NCI-H226 (cell line): ENCODE measurements at regions not wholly inside any gene's neighbourhood (a gene's known extent, or its start where the extent isn't known, plus 50 kb on each side); places are given as distances from the start of the nearest gene placed in this dataset.

Experiments
- DNase-seq: peaks from one replicate; pipeline ENCODE4 v3.0.0-alpha.2; 2015

DNA sequence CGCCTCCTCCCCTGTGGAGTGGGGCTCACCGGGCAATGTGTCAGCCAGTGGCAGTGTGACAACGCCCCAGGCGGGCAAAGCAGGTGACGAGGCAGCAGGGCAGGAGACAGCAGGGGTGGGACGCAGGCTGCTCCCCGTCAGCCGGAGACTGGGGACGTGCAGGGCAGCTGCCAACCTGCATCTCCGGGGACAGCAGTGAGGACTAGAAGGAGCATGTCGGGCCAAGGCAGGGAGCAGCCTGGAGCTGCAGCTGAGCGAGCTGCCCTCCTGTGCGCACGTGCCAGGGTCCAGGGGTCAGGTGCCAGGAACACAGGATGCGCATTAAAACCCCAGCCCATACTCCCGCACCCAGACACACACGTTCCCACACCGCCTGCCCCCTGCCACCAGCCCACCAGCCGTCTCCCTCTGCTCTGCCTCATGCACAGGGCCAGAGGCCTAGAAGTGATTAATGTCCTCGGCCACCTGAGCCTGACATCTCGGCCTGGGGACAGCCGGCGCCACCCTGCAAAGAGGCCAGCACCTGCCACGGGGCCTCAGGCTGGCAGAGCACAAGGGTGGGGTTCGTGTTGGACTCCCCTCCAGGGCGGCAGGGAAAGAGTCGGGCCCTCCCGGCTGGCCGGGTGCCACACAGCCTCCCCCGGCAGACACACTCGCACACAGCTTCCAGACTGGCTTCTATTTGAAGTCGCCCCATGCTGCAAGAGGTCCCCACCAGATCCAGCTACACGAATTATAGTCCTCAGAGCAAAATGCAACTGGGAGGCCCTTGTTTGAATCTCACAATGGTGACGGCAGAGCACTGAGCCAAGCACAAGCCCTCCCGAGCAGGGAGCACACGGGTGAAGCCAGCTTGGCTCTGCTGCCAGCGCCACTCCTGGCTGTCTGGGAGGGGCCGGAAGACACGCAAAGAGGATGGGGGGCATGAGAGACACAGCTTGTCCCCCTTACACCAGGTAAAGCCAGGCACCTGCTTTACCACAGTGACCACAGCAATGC, 90.4 kb downstream of the RBFOX3 start:
- DNase-seq, result no peak

DNA sequence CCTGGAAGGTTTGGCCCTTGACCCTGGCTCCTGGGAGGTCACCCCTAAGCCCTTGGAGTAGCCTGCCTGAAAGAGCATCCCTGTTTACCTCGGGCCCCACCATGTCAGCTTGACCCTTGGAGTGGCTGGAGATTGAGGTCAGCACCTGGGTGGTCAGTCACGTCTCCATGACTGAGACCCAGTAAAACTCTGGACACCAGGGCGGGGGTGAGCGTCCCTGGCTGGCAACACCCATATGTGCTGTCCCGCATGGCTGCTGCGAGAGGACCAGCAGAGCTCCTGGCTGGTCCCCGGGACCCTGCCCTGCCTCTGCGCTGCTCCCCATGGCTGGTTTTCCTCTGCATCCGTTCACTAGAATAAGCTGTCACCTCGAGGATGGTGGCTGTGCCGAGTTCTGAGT, 91.2 kb downstream of the RBFOX3 start:
- DNase-seq, result no peak

DNA sequence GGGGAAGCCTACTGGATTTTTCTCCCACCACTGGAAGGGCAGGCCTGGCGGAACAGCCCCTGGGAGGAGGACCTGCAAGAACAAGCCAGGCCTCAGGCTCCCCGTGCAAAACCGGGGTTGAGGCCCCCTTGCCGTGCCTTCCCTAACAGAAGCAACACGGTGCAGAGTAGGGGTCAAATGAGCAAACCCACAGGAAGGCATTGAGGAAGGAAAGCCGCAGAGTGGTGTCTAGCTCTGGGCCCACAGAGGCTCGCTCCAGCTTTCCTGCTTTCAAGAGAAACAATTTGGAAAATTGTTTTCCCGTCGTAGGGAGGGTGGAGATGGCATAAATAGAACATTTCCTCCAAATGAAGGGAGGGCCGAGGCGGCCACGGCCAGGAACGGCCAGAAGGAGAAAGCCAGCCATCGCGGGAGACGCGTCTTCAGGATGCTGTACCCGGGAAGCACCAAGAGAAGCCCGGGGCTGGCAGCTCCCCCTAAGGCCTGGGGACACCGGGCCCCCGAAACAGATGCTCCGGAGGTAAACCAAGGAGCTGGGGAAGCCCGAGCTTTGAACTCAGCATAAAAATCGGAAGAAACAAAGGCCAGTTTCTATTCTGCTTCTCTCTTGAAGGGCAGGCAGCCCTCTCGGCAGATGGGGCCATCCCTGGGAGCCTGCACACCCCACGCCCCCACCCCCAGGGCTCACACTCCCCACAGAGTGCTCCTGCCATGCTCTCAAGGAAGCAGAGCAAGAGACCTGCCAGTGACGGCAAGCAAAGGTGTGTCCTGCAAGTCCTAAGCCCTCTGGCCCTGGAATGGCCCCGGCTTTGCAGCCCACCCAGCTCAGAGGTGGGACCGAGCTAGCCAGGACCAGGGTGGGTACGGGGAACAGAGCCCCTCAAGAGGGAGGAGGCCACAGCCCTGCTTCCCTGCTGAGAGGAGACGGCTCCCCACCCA, 92.0 kb downstream of the RBFOX3 start:
- DNase-seq, result no peak

DNA sequence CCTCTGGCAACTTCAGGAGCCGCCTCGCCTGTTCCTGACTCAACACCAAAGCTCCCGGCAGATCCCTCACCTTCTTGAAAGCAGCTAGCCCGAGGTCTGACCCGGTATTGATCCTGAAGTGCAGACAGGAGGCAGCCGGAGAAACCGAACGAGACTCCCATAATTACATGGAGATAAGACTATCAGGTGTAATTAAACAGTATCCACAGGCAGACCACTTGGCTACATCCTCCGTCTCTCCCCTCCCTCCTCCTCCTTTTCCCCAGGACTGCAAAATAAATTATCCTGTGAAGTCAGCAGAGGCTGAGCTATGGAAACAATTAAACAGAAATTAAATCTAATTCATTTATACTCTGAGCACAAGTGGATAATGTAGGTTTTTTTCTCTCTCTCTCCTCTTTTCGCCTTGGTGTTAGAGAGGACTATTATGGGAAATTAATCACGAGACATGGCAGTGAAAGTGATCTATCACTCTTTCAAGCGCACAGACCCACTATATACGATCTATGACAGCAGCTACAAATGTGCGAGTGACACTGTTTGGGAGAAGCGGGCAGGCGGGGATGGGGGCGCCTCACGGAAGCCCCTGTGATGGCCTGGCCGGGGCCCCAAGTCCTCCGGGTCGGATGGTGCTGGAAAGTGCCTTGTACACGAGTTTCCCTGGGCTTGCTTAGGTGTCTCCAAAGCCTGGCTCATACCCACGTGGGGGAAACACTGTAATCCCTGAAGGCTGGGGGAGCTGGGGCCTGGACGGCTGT, 92.8 kb downstream of the RBFOX3 start:
- no peak for DNase-seq

DNA sequence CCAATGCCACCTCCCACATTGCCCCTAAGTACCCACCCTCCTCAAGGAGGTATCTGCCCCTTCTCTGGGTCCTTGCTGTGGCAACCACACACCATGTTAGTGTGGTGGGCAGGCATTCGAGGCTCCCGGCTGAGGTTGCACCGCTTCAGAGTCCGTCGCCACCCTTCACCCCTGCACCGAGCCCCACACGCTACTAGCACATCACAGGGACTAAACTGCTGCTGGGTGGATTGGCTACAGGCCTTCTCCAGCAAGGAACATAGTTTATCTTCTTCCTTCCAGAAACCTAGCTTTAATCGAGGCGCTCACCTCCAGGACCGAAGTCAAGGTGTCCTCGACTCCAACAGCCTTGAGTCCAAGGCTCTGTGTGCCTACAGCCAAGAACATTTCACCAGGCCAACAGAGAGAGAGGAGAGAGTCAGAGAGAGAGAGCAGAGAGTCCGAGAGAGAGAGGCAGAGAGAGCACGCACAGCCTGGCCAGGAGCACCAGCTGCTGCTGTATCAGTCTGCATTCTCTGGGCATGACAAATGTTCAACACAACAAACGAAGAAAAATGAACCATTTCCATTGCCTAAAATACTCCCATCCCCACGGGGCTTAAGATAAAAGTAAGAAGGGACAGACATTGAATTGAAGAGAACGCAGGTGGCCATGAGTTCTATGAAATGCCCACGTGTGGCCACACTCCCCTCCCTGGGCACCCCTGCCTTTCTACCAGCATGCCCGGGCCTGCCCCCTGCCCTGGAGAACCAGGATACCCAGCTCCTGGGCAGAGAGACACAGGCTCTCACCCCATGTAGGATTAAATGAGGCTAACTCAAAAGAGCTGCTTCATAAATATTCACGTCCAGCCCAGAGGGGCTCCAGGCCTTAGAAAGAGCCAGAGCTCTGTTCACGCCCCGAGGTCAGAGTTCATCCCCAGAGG, 94.9 kb downstream of the RBFOX3 start:
- no peak for DNase-seq

DNA sequence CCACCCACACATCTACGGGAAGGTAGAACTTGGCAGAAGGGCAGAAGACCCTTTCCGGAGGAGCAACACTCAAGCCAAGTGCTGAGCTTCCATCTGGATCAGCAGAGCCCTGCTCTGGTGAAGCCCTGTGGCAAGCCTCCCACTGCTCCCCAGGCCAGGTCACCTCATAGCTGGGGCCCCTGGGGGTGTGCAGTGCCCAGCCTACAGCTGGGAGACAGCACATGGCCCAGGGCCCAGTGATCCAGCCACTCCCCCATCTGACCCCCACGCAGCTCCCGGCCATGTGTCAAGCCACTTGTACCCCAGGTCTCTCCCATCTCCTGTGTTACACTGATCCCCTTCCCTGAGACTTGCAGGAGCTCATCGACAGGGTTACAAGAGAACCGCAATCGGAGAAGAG, 95.7 kb downstream of the RBFOX3 start:
- DNase-seq, result no peak

DNA sequence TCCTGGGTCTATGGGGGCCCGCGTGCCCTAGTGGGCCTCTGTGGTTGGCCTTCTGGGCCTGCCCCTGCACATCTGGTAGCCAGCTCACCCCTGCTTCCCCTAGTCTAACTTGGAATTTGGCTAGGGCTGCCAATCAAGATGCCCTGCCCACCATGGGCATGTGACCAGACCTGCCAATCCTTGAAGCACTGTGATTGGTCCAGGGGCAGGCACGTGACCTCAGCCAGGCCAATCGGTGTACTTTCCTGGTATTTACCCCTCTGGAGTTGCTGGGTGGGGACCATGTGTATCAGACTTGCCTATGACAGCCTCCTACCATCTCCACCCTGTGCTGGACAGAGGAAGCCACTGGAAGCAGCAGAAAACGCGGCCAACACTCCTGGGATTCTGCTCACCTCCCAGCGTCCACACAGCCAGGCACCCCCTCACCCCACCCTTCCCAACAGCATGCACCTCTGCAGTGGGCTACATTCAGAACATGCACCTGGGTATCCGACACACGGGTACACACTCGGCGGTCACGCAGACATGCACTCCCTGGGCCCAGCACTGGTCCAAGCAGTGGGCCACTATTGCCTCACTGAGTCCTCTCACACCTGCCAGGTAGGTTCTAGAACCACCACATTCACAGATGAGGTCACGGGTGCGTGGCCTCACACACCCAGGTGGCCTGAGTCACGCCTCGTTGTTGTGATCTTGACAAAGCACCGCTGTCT, 96.9 kb downstream of the RBFOX3 start:
- no peak for DNase-seq

DNA sequence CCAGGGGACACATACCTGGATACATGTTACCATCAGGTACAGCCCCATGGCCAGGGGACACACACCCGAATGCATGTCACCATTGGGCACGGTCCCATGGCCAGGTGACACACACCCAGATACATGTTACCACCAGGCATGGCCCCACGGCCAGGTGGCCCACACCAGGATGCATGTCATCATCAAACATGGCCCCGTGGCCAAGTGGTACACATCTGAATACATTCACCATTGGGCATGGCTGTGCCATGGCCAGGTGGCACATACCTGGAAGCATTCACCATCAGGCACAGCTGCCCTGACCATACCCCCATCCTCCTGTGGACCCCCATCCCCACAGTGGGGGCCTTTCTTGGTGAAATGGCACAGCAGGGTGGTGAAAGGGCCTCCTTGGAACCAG, 97.6 kb downstream of the RBFOX3 start:
- no peak for DNase-seq

DNA sequence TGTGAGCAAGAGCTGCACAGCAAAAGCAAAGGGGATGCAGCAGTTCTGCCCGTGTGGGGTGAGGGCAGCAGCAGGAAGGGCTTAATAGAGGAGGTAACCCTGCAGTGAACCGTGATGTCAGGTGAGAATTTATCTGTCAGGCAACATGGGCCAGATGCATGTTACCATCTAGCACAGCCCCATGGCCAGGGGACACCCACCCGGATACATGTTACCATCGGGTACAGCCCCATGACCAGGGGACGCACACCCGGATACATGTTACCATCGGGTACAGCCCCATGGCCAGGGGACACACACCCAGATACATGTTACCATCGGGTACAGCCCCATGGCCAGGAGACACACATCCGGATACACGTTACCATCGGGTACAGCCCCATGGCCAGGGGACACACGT, 99.4 kb downstream of the RBFOX3 start:
- no peak for DNase-seq

DNA sequence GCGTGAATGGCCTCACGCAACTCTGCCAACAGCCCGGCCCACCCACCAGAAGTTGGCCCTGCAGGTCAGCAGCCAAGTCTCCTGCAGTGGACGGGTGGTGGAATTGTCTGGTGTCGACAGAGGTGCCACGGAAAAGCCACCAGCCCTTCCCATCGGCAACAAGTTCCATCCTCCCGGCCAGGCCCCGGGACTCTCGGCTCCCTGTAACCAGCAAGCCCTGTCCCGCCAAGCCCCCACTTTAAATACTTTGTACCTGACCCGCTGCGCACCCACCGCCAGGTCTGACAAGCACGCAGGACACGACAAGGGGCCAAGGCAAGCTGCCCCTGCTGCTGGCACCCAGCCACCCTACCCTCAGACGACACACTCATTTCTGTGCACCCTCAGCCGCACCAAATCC, 100.8 kb downstream of the RBFOX3 start:
- no peak for DNase-seq

DNA sequence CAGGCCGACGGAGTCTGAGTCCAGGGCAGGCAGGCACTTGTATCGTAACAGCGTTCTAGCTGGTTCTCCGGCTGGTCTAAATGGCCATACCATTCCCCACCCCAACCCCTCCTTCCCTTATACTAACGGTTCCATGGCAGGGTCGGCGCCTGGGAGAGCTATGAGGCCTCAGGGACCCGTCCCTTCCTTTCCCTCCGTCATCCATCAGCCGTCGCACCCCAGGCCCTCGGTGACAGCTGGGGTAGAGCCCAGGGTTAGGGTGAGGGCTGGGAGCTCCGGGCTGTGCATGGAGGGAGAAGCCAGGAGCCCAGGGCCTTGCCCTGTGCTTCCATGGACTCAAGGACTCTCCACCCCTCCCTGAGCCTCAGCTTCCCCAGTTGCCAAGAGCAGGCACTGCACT, 101.4 kb downstream of the RBFOX3 start:
- DNase-seq, result no peak

DNA sequence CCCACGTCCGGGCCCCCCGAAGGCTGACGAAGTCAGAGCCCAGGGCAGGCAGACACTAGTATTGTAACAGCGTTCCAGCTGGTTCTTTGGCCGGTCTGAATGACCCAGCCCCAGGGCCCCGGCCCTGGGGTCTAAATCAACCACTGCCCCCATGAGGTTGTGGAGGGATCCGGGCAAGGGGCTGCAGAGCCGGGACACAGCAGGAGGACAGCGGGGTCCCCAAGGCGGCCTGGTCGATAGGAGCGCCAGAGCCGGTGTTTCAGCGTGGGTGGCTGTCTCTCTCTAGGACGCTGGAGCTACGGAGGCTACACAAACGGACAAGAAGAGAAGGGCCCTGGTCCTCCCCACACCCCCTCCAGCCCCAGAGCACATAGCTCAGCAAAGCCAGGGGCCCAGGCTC, 101.8 kb downstream of the RBFOX3 start:
- DNase-seq, result no peak

DNA sequence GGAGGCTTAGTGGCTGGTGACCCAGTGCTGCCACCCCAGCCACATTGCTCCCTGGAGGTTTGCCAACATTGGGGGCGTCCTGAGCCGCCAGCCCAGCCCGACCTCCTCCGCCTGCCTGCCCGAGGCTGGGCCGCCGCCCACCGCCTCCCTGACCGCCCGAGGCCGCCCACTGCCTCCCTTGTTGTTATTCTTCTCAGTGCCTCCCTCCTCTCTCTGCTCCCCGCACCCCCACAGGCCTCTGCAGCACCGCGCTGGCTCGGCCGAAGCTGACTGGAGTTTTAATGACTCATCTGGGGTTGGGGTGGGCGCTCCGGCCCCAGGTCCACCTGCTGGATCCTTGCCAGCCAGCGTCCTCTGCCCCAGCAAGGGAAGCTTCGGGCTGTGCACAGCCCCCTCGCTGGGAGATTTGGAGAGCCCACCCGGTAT, 102.5 kb downstream of the RBFOX3 start:
- no peak for DNase-seq

DNA sequence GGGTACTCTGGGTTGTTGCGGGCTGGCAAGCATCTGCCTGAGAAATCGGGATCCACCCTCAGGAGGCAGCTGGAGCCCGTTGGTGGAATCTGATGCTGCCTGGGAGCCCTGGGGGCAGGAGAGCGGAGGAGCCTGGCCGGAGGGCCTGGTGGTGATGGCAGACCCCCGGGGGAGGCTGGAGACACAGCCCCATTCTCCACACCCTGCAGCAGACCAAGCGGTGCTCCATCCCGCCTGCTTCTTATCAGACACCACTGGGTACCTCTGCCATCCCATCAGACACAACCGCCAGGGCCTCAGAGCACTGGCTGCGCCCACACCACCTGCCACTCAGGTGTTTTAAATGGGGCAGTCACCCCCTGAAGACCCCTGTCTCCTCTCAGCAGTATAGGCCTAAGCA, 103.9 kb downstream of the RBFOX3 start:
- no peak for DNase-seq

DNA sequence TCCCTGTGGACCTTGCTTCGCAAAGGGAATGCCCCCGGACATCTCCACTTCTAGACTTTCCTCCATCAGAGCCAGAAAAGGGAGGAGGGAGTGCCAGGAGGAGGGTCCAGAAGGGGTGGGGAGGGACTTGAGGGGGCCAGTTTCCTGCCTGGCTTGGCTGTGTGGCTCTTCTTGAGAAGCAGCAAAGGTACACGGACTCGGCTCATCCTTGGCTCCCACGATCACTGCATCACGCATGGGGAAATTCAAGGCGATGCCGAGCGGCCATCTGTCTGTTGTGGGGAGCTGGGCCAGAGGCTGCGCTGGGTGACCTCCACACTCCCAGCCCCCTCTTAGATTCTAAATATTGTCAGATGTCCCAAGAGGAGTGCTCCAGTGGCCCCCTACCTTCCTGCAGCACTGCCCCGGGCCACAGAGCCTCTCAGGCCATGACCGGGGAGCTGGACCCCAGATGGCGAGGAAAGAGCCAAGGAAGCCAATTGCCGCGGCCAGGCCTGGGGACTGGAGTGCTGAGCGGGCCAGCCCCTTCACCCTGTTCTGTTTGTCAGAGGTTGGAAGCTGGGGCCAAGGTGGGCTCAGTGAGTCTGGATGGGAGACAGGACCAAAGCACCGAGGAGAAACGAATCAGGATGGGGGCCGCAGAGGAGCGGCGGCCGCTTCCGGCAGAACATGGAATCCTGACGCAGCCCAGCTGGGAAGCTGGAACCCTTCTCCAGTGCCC, 104.5 kb downstream of the RBFOX3 start:
- DNase-seq, result no peak

DNA sequence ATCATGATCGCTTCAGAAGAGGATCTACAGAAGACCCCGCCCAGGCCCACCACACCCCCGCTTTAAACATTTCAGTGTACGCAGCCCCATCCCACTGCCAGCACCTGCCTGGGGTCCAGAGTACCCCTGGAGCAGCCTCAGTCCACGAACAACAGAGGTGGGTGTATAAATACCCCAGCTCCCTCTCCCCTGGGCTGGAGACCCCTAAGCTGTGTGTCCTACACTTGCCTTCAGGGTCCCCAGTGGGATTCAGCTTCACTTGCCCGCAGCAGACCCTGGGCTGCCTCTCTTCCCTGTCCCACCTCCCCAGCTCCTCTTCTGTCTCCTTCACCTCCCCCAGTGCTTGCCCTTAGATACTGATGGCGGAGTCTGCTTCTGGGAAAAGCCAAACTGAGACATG, 105.7 kb downstream of the RBFOX3 start:
- DNase-seq, result no peak

DNA sequence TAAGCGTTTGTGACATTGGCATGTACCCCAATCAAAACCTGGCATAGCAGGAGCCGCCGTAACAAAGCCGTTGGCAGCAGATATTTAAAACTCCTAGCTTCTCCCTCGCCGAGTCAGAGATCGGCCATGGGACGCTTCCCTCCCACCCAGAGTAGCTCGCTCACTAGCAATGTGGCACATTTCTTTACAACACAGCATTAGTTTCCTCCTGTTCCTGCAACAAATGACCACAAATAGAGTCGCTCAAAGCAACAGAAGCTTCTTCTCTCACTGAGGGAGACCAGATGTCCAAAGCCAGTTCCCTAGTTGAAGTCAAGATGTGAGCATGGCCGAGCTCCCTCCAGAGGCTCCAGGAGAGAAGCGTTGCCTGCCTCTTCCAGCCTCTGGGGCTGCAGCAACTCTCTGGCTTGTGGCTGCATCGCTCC, 106.7 kb downstream of the RBFOX3 start:
- DNase-seq, result no peak

DNA sequence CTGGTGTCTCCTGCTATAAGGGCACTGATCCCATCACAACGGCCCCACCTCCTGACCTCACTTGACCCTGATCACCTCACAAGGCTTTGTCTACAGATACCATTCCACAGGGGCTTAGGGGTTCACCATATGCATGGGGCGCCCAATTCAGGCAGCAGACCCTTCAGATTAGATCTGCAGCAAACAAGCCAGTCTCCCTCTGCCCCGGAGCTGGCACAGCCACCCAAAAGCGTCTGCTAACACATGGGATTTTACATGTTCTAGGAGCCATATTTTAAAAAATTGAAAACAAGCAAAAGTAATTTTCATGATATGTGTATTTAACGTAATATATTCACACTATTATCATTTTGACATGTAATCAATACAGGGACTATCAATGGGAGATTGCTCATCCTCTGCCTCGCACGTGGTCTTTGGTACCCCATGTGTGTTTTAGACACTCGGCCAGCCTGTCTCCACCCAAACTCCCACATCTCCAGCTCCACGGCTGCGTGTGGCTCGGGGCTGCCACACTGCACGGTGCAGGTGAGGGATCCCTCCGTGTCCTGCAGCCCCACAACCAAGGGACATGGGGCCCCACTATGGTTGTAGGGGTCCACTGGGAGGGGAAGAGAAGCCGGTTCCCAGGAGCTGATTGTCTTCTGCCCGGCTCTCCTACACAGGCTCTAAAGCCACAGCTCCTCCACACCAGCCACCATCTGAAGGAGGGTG, 107.6 kb downstream of the RBFOX3 start:
- DNase-seq, result no peak

DNA sequence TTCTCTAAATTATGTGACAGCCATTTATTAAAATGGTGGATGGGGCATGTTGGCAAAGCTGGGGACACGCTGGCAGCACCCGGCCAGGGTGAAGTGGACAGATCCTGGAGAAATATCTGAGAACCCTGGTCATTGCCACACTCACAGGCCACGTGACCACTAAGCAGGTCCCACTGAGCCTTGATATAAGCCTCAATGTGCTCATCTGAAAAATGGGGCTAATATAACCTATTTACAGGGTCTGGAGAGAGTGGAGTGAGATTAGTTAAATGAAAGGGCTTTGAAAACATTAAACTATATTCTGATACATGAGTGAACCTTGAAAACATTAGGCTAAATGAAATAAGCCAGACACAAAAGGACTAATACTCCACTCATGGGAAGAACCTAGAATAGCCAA, 108.9 kb downstream of the RBFOX3 start:
- no peak for DNase-seq
